HG02623 (cell line): ENCODE measurements at regions not wholly inside any gene's neighbourhood (a gene's known extent, or its start where the extent isn't known, plus 50 kb on each side); places are given as distances from the start of the nearest gene placed in this dataset.
"Not testable (repeated sequence)": the region's sequence is repeated elsewhere in the genome, so short reads cannot be mapped to it uniquely, and the experiment has no call there.

Experiments
- ATAC-seq: cut with Tn5 transposase; IDR thresholded peaks from one replicate; pipeline ENCODE4 v1.9.1; 2021; ENCODE audit warnings: moderate library complexity; ENCODE audit not compliant: unreplicated experiment

DNA sequence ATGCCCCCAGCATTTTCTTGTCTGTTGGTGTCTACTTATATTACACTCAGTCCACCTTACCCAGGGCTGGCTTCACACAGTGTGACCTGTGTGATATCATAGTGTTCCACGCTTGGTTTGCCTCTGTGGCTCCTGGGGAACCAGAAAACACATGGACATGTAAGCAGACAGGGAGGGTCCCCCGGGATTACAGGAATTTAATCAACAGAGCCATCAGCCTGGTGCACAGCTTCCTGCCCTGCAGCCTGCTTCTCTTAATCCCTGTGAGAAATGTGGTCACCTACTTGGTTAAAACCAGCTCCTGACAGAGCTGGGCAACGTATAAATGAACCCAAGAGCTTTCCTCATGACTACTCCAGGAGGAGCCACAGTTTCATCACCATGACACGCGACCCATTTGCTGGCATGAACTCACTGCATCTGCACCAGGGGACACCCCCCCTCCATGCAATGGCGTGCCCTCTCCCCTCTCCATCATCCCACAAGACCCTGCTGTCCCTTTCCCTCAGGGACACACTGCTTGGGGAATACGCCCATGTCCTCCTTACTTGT is 152.1 kb downstream of the UQCRFS1 start:
- ATAC-seq = no peak

GRCh38 chr19:29056535-29056934 is 156.4 kb downstream of the UQCRFS1 start:
- no peak for ATAC-seq

- no peak for ATAC-seq
These were observed 157.9 kb downstream of the UQCRFS1 start for GRCh38 chr19:29054886-29055675.

DNA sequence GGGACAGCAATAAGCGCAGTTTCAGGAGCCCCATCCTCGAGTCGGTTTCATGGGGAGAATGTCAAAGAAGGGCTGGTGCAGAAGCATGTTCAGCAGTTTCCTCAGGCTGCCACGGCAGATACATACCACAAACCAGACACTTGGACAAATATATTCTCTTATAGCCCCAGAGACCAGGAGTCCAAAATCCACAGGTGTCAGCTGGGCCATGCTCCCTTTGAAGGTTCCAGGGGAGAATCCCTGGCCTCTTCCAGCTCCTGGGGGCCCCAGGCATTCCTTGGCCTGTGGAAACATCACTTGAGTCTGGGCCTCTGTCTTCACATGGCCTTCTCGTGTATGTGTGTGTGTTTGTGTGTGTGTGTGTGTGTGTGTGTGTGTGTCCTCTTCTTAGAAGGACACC is 164.1 kb downstream of the UQCRFS1 start:
- no peak for ATAC-seq

GRCh38 chr19:29045679-29046254 is 167.2 kb downstream of the UQCRFS1 start:
- ATAC-seq = no peak

DNA sequence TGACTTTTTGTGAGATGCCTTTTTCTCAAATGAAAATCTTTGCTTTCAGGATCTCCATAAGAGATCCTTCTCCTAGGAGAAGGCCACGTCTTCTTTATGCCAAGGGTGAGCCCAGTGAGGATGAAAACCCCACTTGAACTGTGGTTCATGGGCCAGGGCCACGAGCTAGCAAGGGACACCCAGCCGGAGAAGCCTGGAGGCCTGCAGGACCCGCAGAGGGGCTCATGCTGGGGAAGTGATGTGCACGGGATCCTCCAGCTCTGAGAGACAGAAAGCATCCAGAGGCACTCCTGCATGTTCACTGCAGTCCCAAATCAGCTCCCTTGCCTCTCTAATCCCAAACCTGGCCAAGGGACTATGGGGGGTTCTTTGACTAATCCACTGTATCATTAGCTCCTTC is 168.9 kb downstream of the UQCRFS1 start:
- no peak for ATAC-seq

DNA sequence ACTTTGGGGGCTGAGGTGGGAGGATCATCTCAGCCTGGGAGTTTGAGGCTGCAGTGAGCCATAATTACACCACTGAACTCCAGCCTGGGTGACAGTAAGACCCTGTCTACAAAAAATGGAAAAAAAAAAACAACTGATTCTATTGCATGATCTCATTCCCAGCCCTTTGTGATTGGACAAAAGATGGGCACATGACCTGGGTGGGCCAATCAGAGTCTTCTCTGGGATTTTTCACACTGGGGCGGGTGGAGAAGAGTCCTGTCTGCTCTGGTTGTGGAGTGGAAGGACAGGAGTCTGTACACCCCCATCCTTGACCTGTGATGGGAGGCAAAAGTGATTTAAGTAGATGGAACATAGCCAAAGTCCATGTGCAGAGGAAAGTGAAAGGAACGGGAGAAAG is 170.5 kb downstream of the UQCRFS1 start:
- ATAC-seq = no peak

DNA sequence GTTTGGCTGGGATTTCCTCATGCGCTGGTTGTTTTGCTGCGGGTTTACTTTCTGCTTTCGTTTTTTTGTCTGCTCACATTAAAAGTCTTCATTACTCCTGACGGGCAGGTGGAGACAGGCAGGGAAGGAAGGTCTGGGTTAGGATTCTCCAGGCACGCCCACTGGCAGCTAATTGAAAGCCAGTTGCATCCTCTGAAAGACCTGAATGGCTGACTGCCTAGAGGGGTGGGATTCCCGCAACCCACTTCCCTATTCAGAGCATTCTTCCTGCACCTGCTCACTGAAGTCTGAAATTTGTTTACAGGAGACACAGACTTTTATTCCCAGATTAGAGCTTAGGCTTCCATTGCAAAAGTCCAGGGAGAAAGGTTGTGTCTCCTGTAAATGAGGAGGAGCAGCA is 172.0 kb downstream of the UQCRFS1 start:
- no peak for ATAC-seq

DNA sequence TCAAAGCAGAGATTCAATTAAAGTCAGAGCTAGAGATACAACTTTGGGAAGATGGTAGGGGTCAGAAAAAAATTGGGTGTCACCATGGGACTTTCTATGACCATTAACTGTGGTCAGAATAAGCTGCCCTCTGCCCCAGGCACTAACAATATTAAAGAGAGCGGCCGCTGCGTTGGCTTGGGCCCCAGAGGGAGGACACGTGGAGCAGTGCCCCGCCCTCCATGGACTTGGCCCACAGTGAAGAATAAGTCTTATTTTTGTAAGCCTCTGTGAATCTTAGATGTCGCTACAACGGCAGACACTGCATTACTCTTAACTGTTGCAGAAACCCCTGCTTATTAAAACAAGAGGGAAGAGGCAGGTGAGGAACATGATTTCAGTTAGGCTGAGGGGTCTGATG is 172.7 kb downstream of the UQCRFS1 start:
- ATAC-seq = no peak

DNA sequence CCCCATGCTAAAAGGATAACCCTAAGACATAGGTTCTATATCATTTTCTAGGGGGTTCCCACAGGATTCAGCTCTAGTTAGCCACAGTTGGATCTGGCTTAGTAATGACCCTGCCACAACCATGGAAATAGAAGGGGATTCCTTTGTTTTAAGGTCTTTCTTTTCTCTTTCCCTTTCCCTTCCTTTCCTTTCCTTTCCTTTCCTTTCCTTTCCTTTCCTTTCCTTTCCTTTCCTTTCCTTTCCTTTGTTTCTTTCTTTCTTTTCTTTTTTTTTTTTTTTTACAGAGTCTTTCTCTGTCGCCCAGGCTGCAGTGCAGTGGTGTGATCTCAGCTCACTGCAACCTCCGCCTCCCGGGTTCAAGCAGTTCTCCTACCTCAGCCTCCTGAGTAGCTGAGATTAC is 173.9 kb downstream of the UQCRFS1 start:
- not testable (repeated sequence) for ATAC-seq

DNA sequence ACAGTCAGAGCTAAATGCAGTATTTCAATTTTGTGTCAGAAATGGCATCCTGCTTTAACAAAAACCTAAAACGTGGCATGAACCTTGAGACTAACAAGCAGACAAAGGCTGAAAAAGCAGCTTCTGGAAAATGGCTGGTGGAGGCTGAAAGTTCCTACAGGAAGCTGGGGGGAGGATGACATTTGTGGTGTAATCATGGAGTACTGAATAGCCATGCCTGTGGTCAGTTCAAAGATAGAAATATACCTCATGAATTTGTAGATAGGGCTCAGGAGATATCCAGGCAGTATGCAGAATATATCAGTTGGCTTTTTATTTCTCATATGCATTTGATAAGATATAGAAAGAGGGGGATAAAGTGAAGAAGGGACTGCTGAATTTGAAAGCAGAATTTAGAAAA is 181.7 kb downstream of the UQCRFS1 start:
- ATAC-seq = no peak

DNA sequence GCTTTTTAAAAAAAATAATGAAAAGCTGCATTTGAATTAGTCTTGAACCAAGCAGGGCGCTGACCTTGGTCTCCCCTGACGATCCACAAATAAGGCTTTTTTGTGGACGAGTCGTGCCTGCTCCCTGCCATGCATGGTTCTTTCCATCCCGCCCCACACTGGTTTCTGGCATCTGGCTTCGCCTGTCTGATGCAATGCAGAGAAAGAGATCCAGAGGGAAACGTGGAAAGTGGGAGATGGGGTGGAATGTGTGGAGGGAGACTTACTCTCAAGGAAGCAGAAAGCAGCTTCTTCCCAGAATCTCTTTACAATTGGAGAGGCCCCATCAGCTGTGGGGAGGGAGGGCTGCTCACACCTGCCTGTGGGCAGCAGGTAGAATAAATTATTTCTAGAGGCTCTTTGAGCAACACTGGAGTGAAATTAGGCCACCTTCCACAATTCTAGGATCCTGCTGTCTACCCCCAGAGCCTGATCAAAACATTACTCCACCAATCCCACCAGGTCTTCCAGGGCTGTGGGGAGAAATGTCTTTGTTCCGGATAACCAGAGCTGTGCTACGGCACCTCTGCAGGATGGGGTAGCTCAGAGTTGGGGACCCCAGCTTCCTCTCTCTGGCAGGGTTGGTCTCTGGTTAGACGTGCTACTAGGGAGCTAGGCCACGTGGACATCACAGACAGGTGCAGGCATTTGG is 183.5 kb downstream of the UQCRFS1 start:
- ATAC-seq = no peak

DNA sequence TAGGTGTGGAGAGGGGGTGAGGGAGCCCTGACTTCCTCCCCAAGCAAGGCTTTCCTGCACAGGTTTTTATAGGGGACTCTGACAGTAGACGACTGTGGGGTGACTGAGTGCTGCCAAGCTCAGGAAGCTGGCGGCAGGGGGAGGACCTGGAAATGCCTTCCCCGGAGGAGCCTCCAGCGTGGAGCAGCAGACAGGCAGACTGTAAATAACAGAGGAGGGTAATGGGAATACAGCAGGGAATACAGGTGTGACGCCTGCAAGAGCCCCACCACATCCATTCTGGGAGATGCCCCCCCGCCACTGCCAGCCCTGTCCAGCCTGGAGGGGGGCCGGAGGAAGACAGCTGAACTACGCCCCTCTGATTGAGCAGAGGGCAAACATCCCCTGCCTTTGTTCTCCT is 190.4 kb downstream of the UQCRFS1 start:
- ATAC-seq = no peak

GRCh38 chr19:29022165-29022564 is 190.8 kb downstream of the UQCRFS1 start:
- no peak for ATAC-seq

- ATAC-seq = no peak
These were observed 191.6 kb downstream of the UQCRFS1 start for GRCh38 chr19:29021232-29021916.

DNA sequence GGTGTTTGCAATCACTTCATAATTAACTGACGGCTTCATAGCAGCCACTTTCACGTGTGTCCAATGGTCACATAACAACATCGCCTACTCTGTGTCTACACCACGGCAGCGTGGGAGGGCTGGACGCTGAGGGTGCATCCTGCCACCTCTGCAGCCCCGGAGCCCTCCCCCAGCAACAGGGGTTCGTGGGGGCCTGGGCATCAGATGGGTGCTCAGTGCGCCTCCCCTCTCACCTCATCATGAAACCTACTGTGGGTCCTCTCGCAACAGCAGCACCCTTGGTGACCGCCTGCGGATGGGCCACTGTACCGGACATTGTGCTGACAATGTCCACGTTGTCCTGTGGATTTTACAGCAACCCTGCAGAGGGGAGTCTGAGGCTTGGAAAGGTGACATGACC is 193.5 kb downstream of the UQCRFS1 start:
- no peak for ATAC-seq

GRCh38 chr19:29018542-29018941 is 194.4 kb downstream of the UQCRFS1 start:
- no peak for ATAC-seq

GRCh38 chr19:29017788-29018187 is 195.2 kb downstream of the UQCRFS1 start:
- ATAC-seq = no peak

DNA sequence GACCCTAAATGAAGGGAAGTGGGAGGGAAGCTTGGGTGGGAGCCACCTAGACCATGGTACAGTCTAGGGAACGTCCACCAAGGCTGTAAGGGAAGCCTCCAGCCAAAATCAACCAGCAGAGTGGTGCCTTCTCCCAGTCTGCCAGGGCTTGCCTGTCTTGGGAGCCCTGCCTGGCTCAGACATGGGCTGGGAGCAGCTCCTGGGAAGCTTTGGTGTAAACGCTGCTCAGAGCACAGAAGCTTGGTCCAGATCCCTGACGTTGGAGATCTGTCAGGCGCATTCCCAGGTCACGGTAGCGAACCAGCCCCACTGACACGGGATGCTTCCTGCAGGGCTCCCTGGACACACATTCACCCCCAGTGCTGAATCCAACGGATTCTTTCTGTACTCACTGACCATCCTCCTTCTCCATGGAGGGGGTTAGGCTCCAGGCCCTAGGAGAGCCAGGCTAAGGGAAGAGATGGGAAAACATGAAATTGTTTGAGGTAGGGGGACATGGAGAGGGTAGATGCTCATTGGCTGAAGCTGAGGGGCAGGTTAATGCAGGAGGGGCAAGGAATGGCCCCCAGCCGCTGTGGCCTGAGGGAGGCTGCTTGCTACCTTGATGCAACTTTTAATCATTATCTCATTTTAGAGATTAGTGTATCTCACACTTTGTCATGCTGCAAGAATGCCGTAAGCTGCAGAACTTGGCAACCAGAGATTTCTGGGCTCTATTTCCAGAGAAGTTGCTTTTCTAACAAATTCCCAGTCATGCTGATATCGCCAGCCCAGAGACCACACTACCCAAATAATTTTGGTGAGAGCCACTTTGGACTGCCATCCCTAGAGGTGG is 195.8 kb downstream of the UQCRFS1 start:
- no peak for ATAC-seq

GRCh38 chr19:29016353-29016752 is 196.6 kb downstream of the UQCRFS1 start:
- ATAC-seq = no peak
